ENCODE measurements at regions not wholly inside any gene's neighbourhood (a gene's known extent, or its start where the extent isn't known, plus 50 kb on each side); places are given as distances from the start of the nearest gene placed in this dataset.
A peak's percentile ranks its signal among the peaks of the same experiment; 100 is the strongest.

GRCh38 chr7:116386674-116387073 lies 112.9 kb upstream of the CAV2 start:
- in situ Hi-C loops (cut with HindIII; ENCODE audit: low pct_unique_long_range_greater_than_20kb, low sequenced_read_pairs) (no loop called here), intact Hi-C loops (cut with micrococcal nuclease; ENCODE audit: unreplicated experiment) (no loop called here)
- Histone ChIP-seq H3K36me3 (ENCODE audit: control insufficient read depth, insufficient read depth, low read length) (no peaks in the 10 kb centered on the region), H3K4me1 (ENCODE audit: control insufficient read depth, insufficient read depth, low read length) (0 out of 2 replicates have a peak, but pooled peaks cover 7% of the 10 kb centered on the region), H3K27ac (ENCODE audit: low read length) (peak overlapping the region; percentile 40; the same call in 1 of the 2 replicates), H3K9me3 (ENCODE audit: control insufficient read depth, insufficient read depth, low read depth, low read length) (no peaks in the 10 kb centered on the region), H3K27me3 (ENCODE audit: control insufficient read depth, insufficient read depth, low read length) (no peaks in the 10 kb centered on the region), H3K4me3 (ENCODE audit: low read depth in 2 of 2, low read length in 2 of 2) (no peak overlapping the region)
- ChIA-PET CTCF (no interaction called here), POLR2A (no interaction called here)
- BruUV-seq (replicated peaks): no TSS peak
- no peak for ATAC-seq
- DNase-seq (ENCODE audit: low read depth, low spot score): no peak
- TF ChIP-seq, protein P1, sequence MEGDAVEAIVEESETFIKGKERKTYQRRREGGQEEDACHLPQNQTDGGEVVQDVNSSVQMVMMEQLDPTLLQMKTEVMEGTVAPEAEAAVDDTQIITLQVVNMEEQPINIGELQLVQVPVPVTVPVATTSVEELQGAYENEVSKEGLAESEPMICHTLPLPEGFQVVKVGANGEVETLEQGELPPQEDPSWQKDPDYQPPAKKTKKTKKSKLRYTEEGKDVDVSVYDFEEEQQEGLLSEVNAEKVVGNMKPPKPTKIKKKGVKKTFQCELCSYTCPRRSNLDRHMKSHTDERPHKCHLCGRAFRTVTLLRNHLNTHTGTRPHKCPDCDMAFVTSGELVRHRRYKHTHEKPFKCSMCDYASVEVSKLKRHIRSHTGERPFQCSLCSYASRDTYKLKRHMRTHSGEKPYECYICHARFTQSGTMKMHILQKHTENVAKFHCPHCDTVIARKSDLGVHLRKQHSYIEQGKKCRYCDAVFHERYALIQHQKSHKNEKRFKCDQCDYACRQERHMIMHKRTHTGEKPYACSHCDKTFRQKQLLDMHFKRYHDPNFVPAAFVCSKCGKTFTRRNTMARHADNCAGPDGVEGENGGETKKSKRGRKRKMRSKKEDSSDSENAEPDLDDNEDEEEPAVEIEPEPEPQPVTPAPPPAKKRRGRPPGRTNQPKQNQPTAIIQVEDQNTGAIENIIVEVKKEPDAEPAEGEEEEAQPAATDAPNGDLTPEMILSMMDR (IDR thresholded peaks at IDR 0.05): no peak
- TF ChIP-seq SIN3A (IDR thresholded peaks at IDR 0.05; ENCODE audit: borderline replicate concordance, insufficient read depth, low read depth, low read length) (no peak), POLR2AphosphoS5 (IDR thresholded peaks at IDR 0.05; ENCODE audit: low read depth, low read length) (no peak), REST (IDR thresholded peaks at IDR 0.05; ENCODE audit: insufficient read depth in 1 of 2, low read depth in 2 of 2, low read length in 1 of 2) (no peak), TCF7L2 (IDR thresholded peaks at IDR 0.05; ENCODE audit: low read depth, low read length) (no peak)

- Histone ChIP-seq H3K9me3 (ENCODE audit: control insufficient read depth, insufficient read depth, low read depth, low read length) (no peaks in the 10 kb centered on the region), H3K27me3 (ENCODE audit: control insufficient read depth, insufficient read depth, low read length) (no peaks in the 10 kb centered on the region), H3K4me1 (ENCODE audit: control insufficient read depth, insufficient read depth, low read length) (peaks cover 24% of the 10 kb centered on the region), H3K4me3 (ENCODE audit: low read depth in 2 of 2, low read length in 2 of 2) (no peak overlapping the region), H3K36me3 (ENCODE audit: control insufficient read depth, insufficient read depth, low read length) (no peaks in the 10 kb centered on the region), H3K27ac (ENCODE audit: low read length) (peak overlapping the region; percentile 20; the same call in 1 of the 2 replicates)
- DNase-seq (ENCODE audit: low read depth, low spot score) (no peak), ATAC-seq (no peak)
- in situ Hi-C loops (cut with HindIII; ENCODE audit: low pct_unique_long_range_greater_than_20kb, low sequenced_read_pairs) (no loop called here), intact Hi-C loops (cut with micrococcal nuclease; ENCODE audit: unreplicated experiment) (no loop called here)
- BruUV-seq (replicated peaks): no TSS peak
- POLR2A ChIA-PET: no interaction called here
- CTCF ChIA-PET: no interaction called here
- TF ChIP-seq TCF7L2 (IDR thresholded peaks at IDR 0.05; ENCODE audit: low read depth, low read length) (no peak), REST (IDR thresholded peaks at IDR 0.05; ENCODE audit: insufficient read depth in 1 of 2, low read depth in 2 of 2, low read length in 1 of 2) (no peak), SIN3A (IDR thresholded peaks at IDR 0.05; ENCODE audit: borderline replicate concordance, insufficient read depth, low read depth, low read length) (no peak), POLR2AphosphoS5 (IDR thresholded peaks at IDR 0.05; ENCODE audit: low read depth, low read length) (no peak)
- TF ChIP-seq, protein P1 (IDR thresholded peaks at IDR 0.05): no peak
Measured at GRCh38 chr7:116390363-116390762, 109.2 kb upstream of the CAV2 start.
